GM19468 (cell line): ENCODE measurements at regions not wholly inside any gene's neighbourhood (a gene's known extent, or its start where the extent isn't known, plus 50 kb on each side); places are given as distances from the start of the nearest gene placed in this dataset.

Experiments
- ATAC-seq: cut with Tn5 transposase; IDR thresholded peaks from one replicate; pipeline ENCODE4 v1.9.1; 2021; ENCODE audit warnings: mild to moderate bottlenecking, moderate library complexity, moderate number of reproducible peaks; ENCODE audit not compliant: unreplicated experiment; ENCODE audit errors: extremely low read depth

DNA sequence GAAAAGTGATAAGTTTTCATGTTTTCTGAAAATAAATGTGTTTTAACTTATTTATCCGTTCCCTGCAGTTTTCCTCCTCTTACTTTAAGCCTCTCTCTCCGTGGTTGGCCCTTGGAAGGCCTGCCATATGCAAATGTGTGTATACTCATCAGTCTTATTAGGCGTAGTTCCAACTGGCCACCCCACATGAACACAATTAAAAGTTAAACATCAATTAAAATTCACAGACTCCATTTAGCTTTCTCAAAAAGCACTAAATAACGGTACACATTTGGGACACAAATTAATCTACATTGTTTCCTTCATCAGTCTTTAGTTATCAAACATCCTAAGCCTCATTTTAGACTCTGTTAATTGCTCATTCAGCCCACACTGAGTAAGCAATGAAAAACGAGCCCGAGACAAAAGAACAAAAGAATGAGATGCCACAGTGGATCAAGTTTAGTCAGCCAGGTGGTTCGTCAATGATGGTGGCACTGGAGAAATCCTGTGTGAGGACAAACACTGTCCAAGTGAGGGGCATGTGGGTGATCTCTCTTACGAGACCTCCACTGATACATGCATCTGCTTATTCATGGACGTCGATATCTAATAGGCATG lies 76.0 kb upstream of the TMCC3 start:
- no peak for ATAC-seq

DNA sequence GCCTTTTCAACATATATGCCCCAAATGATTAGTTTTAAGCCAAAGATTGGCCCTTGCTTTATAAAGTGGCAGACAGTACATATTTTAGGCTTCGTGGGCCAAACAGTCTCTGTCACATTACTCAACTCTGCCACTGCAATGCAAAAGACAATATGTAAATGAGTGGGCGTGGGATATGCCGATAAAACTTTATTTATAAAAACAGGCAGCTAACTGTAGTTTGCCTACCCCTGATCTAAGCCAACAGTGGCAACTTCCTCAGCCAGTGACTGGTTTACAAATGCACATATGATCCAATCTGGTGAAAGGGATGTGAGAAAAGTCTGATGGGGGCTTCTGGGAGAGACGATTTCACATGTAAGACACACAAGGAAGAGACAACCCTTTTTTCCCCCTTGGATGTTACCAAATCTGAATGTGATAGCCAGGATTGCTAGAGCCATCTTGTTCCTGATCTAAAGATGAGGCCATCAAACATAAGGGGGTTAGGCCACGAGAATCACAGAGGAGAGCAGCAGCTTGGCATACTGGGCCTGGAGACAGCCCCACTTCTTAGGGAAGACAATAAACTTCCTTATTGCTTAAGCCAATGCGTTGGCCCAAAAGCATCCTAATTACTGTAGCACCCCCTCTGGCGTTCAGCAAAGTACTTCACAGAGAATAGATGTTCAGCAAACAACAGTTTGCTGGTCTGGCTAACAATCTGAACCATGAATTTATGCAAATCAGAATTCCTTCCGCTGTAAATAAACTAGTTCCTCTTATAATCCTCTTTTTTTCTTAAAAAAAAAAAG lies 75.2 kb upstream of the TMCC3 start:
- no peak for ATAC-seq

DNA sequence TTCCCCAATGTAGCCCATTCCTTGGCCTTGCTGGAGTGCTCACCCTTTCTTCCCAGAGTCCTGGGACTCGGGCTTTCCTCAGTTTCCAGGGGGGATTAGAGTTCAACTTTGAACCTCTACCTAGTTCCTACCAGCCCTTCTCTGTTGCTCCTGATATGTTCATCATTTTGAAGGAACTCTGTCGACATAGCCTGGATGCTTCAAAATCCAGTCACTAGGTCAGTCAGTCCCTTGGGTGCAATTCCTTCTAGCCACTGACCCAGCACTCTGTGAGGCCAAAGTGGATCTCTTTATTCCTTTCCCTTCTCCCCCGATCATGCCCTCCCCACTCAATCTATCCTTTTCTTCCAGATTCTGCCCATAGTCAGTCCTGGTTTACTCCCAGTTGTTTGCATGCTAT lies 72.3 kb upstream of the TMCC3 start:
- ATAC-seq: no peak

DNA sequence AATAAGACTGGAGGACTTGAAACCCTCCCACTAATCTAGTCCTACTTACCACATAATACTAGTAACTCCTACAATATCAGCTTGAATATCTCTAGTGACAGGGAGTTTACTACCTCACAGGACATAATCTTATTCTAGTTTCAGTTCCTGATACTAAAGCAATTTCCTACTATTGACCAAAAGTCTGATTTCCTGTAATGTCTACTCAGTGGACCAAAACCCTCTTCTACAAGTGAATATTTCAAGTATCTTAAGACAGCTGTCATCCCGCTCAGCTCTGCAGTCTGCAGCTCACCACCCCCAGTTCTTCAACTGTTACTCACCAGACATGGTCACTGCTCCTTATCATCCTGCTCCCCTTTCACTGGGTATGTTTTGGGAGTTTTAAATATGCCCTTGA lies 70.8 kb upstream of the TMCC3 start:
- ATAC-seq: peak; percentile 79

DNA sequence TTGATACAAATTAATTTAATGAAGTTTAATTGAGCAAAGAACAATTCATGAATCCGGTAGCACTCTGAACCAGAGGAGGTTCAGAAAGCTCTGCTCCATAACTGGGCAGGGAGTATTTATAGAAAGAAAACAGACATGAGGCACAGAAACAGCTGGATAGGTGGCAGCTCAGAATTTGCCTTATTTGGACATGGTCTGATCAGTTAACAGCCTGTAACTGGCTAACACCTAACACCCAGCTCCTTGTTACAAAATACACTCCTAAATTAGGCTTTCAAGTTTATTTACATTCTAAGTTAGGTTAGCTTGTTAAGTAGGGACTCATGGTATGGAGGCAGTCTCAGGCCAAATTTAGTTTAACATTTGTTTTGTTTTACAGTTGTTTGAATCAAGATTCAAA lies 67.8 kb upstream of the TMCC3 start:
- ATAC-seq: no peak

DNA sequence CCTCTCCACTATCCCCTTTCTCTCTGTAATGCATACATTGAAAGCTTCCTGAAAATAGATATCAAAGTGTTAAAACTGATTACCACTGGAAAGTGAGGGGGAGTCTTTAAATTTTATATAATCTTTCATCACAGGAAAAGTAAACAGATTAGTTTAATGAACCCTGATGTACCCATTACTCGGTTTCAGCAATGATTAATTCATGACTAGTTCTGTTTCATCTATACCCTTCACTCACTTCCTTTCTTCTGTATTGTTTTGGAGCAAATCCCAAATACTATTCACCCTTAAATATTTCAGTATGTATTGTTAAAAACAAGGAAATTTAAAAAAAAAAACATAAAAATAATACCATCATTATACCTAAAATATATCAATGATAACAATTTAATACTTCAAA lies 67.3 kb upstream of the TMCC3 start:
- no peak for ATAC-seq

DNA sequence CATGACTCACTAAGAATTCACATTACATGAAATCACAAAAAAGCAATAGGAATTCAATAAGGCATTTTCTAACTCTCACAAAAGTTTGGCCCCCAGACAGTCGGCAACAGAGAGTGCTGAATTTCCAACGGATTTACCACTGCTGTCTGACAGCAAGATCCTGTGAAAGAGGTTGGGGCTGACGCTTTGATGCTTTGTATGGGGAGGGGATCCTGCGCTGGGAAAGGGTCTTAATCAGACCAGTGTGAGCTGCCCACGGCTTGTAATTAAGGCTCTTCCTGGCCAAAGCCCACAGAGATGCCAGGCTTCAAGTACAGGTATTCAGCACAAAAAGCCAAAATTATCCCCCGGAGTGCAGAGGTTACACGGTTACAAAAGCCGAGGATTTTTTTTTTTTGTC lies 66.8 kb upstream of the TMCC3 start:
- no peak for ATAC-seq

DNA sequence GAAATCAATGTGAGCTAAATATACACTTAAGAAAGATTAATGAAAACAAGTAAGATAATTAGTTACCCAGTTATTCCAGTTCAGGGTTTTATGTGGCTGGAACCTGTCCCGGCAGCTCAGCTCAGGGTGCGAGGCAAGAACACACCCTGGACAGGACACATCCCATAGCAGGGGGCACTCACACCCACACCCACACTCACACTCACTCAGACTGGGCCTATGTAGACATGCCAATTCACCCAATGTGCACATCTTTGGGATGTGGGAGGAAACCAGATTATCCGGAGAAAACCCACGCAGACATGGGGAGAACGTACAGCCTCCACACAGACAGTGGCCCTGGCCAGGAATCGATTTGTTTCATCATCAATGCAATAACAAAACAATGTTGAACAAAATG lies 66.0 kb upstream of the TMCC3 start:
- no peak for ATAC-seq

DNA sequence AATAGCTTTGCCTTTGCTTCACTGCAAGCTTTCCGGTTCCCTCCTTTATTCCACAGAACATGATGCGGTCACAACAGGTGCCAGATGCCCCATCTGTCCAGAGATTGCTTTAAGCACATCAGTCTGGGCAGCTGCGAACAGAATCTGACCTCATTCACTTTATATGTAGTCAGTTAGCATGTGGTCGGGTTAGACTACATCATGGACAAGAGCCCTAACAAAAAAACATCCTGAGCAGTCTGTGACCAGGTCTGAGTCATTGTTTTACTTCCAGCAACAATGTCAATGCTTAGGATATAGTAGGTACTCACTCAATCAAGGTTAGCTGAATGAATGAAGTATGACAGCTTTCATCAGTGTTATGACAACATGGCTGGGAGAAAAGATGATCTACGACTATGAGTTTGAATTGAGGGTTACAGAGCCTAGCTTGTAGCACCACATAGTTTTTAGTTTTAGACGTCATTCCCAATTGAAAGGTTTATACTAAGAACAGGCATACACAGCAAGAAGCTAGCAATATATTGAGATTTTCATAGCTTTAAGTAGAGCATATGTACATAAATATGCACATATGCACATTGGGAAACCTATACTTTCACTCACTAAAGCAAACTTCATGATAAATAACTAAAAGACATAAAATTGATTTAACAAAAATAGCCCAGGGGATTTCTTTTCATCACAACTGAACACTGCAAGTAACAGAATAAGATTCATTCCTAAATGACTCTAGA lies 64.2 kb upstream of the TMCC3 start:
- ATAC-seq: no peak

DNA sequence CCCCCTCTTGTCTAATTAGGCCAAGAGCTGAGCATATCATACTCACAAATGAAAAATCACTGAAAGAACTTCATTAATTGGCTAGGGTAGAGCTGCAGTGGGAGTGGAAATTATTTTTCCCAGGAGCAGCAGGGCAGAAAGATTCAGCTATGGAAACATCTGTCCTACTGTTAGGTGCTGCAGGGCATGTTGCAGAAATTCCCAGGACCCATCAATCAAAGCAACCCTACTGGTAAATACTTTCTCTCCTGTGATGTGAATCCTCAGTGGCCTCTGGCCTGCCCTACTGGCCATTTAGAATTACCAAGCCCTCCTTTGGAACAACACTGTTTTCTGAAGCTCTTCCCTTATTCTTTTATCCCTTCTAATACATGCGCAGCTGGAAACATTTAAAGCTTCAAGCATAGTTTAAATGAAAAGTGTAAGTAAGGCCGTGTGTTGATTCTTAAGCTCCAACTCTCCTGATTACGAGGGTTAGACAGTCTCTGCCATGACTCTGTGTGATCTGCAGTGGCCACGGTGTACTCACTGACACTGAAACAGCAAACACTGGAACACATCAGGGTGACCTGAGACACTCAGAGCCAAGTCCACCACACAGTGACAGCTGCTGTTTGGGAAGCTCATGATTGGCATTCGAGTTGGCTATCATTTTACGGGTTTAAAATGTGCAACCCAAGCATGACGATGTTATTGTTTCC lies 62.6 kb upstream of the TMCC3 start:
- ATAC-seq: no peak

DNA sequence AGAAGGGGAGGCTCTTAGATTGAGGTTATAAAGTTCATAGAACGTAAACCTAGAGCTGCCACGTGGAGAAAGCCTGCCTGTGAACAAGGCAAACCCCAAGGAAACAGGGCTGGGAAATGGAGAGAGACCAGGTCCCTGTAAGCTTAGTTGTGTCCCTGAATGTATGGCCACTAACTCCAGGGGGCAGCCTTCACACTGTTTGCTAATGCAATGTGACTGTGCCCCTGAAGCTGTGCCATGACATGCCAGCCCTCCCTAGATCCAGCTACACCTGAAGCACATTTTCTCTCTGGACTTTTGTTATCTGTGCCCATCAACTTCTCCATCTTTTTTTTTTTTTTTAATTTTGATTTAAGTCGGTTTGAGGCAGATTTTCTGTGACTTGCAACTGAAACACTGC lies 60.6 kb upstream of the TMCC3 start:
- ATAC-seq: no peak

DNA sequence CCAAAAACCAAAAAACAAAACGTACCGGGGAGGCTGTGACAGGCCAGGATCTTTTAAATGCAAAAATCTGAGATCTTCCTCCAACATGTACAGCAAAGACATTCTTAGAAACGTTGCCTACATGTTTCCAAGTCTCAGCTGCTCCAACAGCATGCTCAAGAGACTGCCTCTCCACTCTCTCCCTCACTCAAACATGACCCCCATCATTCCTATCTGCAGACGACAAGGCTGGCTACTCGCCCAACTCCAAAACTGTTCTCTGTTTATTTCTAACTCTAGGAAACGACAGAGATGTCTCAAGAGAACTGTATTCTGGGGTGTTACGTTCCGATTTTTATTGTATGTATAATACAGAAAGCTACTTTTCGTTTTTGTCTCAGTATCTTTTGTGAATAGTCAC lies 57.5 kb upstream of the TMCC3 start:
- no peak for ATAC-seq

DNA sequence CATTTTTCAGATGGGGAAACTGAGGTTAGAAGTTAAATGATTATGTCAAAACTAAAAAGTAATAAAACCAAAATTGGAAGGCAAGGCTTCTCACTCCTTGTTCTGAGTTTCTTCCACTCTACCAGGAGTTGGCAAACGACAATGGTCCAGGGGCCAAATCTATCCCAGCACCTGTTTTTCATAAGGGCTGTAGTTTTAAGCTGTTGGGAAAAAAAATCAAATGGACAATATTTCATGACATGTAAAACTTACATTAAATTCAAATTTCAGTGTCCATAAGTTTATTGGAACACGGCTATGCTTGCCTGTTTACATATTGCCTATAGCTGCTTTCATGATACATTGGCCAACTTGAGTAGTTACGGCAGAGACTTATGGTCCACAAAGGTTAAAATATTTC lies 56.7 kb upstream of the TMCC3 start:
- ATAC-seq: no peak

DNA sequence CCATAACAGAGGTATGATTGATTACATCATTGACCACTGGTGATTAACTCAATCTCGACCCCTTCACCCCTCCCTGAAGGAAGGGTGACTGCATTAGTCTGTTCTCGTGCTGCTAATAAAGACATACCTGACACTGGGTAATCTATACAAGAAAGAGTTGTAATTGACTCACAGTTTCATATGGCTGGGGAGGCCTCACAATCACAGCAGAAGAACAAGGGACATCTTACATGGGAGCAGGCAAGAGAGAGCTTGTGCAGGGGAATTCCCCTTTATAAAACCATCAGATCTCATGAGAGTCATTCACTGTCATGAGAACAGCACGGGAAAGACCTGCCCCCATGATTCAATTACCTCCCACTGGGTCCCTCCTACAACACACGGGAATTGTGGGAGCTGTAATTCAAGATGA lies 55.9 kb upstream of the TMCC3 start:
- no peak for ATAC-seq

DNA sequence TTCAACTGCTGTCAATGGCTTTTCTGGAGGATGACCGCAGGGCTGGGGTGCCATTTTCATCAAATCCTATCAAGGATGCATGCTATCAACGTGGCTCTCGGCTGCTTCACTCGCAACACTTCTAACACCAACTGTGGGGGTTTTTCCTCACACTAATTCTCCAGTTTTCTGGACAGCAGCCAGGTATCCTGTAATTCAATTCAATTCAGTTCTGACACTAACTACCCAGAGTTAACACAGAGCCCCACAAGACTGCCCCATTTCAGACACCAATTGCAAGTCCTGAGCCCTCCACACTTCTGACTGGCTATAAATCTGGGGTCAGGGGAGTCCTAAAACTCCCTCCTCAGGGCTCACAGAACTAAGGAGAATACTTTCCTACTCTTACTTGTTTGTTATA lies 55.3 kb upstream of the TMCC3 start:
- ATAC-seq: no peak

DNA sequence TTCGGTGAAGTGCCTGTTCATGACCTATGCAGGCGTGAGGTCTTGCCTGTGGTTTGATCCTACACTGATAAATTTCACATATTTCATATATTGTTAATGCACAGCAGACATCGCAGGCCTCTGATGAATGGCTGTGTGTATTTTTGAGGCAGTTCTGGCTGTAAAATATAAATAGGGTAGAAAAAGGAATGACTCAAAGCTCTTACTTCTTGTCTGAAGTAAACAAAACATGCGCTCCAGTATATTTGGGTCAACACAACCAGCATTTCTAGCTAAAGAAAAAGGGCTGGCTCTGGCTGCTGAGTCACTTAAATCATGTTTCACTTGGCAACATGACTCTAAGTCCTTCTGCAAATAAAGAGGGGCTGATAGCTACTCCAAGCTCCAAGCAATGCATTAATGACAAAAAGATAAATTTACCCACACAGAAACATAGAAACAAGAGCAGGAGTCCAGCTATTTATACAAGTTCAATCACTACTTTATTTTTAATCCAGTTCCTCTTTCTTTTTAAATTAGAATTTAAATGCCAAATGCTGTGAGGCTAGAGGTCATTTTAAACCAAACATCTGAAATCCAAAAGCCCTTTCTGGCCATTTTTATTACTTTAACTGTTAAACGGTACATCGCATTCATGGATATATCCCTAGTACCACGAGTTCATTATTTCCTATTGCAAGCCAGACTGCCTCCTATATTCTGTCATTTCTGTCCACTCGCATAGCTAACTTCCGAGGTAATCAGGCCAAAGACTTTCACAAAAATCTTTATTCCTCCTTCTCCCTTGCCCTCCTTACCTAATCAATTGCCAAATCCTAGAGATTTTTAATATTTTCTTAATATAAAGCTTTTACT lies 54.3 kb upstream of the TMCC3 start:
- ATAC-seq: no peak

DNA sequence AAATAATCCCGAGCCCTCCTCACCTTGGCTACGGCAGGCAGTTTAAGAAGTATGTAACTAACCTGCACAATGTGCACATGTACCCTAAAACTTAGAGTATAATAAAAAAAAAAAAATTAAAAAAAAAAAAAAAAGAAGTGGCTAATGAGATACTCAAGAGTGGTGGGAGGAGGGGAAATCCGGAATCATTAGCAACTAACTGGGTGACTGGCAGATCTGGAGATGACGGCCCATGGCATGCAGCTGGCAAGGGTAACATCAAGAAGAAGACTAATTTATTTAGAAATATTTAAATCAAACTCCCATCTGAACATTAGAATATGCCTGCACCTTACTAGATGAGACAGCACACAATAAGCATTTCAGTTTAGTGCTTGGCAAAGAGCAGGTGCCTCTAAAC lies 52.3 kb upstream of the TMCC3 start:
- ATAC-seq: no peak

DNA sequence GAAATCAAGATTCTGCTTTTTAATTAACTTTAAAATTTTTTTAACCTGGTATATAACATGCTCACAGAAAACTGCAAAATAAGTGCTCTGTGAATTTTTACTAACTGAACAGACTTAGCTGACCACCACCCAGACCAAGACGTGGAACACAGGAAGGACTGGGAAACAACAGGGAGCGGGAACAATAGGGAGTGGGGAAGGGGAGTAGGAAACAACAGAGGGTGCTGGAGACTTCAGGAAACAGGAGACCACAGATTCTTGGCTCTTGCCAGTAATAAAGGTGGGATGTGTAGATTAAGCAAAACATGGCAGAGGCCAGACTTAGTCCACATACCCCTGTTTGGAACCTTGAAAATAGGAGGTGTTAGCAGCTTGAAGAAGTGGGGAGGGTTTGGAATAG lies 51.4 kb upstream of the TMCC3 start:
- ATAC-seq: no peak

DNA sequence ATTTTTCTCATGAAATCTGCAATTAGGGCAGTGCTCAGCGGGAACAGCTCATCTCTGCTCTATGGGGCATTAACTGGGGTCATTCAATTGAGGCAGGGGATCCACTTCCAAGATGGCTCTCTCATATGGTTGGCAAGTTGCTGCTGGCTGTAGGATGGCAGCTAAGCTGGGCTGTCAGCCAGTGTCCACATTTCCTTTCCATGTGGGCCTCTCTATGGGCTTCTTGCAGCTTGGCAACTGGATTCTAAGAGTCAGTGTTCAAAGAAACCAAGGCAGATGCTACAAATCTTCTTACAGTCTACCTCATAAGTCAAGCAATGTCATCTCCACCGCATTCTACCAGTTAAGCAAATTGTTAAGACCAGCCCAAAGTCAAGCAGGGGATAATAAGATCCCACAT lies 50.3 kb upstream of the TMCC3 start:
- ATAC-seq: no peak
